HepG2 (cell line): ENCODE measurements at regions not wholly inside any gene's neighbourhood (a gene's known extent, or its start where the extent isn't known, plus 50 kb on each side); places are given as distances from the start of the nearest gene placed in this dataset.

ENCODE experiments used
- ATAC-seq: fragments of 200-7000 bp; cut with Tn5 transposase; 3 replicates; pipeline ENCODE4 v1.9.1; 2020; ENCODE audit warnings: mild to moderate bottlenecking, moderate library complexity
- BruUV-seq: library from RNA; stranded (reverse); fragments of 400-500 nt; replicated peaks from 2 replicates; lab custom pipeline; 2021; lab: Mats Ljungman, UMichigan
- CTCF ChIA-PET: fragments of 300-600 bp; formaldehyde crosslinking; extraction: SDS; loops from one replicate; lab custom pipeline; 2021; ENCODE audit warnings: low total read pairs, inconsistent platforms, low intra/inter-chr PET ratio; lab: Yijun Ruan, JAX
- POLR2A ChIA-PET: fragments of 350-600 bp; sonication (Branson Sonifier 250); formaldehyde crosslinking; loops from one replicate; lab custom pipeline; 2020; ENCODE audit warnings: antibody characterized with exemption, inconsistent platforms; lab: Yijun Ruan, JAX
- DNase-seq: peaks from one replicate; pipeline ENCODE4 v3.0.0-alpha.2; 2015; ENCODE audit warnings: low spot score
- FAIRE-seq: peaks from 3 replicates; lab custom pipeline; 2011; peaks lifted over from hg19 to GRCh38; lab: Jason Lieb, UNC
- H2AFZ ChIP-seq: one replicate; pipeline ENCODE4 v1.6.1; 2011; ENCODE audit warnings: low read length, inconsistent platforms
- H3K27ac ChIP-seq: fragments of 300-600 bp; 3 replicates; pipeline ENCODE4 v1.8.0; 2011; ENCODE audit warnings: mixed run types, mild to moderate bottlenecking, mixed read lengths, low read length, inconsistent platforms; ENCODE audit not compliant: insufficient read depth; ENCODE audit errors: extremely low read length
- H3K27me3 ChIP-seq, 2 experiments: fragments of 200-600 bp in 1 of 2; 2 replicates in 1 of 2; 3 replicates in 1 of 2; pipeline versions ENCODE4 v1.6.0 to v1.8.0; 2011; ENCODE audit warnings: low read length in 2 of 2, mild to moderate bottlenecking in 2 of 2, moderate library complexity in 2 of 2, inconsistent platforms in 1 of 2; ENCODE audit not compliant: insufficient read depth in 2 of 2, control insufficient read depth in 1 of 2
- H3K36me3 ChIP-seq, 2 experiments: fragments of 200-600 bp in 1 of 2; replicated peaks in 1 of 2; 2 replicates in 1 of 2; 3 replicates in 1 of 2; pipeline versions ENCODE4 v1.5.1 to v1.8.0; 2011; ENCODE audit warnings: low read length in 2 of 2, inconsistent platforms in 1 of 2; ENCODE audit not compliant: insufficient read depth in 2 of 2, control insufficient read depth in 1 of 2
- H3K4me1 ChIP-seq: 2 replicates; pipeline ENCODE4 v1.5.1; 2012; ENCODE audit warnings: low read length, inconsistent platforms; ENCODE audit not compliant: insufficient read depth
- H3K4me2 ChIP-seq: 2 replicates; pipeline ENCODE4 v1.6.0; 2011; ENCODE audit warnings: low read depth, low read length, inconsistent platforms
- H3K4me3 ChIP-seq, 3 experiments: fragments of 200-600 bp in 1 of 3; sonication (generic), shearing (Covaris generic) in 1 of 3; replicated peaks in 1 of 3; 2 replicates each; pipeline ENCODE4 v1.5.1; 2011 to 2016; ENCODE audit warnings: low read length in 3 of 3, inconsistent platforms in 2 of 3, low read depth in 2 of 3, mild to moderate bottlenecking in 2 of 3, control low read depth in 1 of 3, mixed read lengths in 1 of 3; ENCODE audit not compliant: insufficient read depth in 1 of 3
- H3K79me2 ChIP-seq: one replicate; pipeline ENCODE4 v1.6.1; 2011; ENCODE audit warnings: low read length, inconsistent platforms; ENCODE audit not compliant: insufficient read depth
- H3K9ac ChIP-seq: 2 replicates; pipeline ENCODE4 v1.6.0; 2011; ENCODE audit warnings: mild to moderate bottlenecking, low read depth, low read length, inconsistent platforms; ENCODE audit not compliant: insufficient read depth
- H3K9me3 ChIP-seq: 2 replicates; pipeline ENCODE4 v1.5.1; 2012; ENCODE audit warnings: mild to moderate bottlenecking, low read length
- H4K20me1 ChIP-seq: 2 replicates; pipeline ENCODE4 v1.6.0; 2011; ENCODE audit warnings: inconsistent platforms, mild to moderate bottlenecking, low read length, moderate library complexity; ENCODE audit not compliant: insufficient read depth
- HNRNPK ChIP-seq: fragments of 200-400 bp; formaldehyde crosslinking; IDR thresholded peaks from 2 replicates; pipeline ENCODE4 v1.6.1; 2018; ENCODE audit warnings: low read length, low read depth, moderate library complexity, mild to moderate bottlenecking; ENCODE audit not compliant: poor library complexity, severe bottlenecking
- KLF12 ChIP-seq: sonication (generic); formaldehyde crosslinking; IDR thresholded peaks from 2 replicates; pipeline ENCODE4 v1.4.0; 2020; ENCODE audit warnings: missing genetic modification reagents, borderline replicate concordance
- MTERF4 ChIP-seq: sonication (generic); formaldehyde crosslinking; IDR thresholded peaks from 2 replicates; pipeline ENCODE4 v1.8.0; 2023; ENCODE audit warnings: mild to moderate bottlenecking, missing genetic modification reagents
- MYC ChIP-seq: sonication (generic); formaldehyde crosslinking; IDR thresholded peaks from 2 replicates; pipeline ENCODE4 v1.9.0; 2021; ENCODE audit warnings: missing genetic modification reagents, borderline replicate concordance
- MYNN ChIP-seq: sonication (generic); formaldehyde crosslinking; IDR thresholded peaks from 2 replicates; pipeline ENCODE4 v1.4.0; 2020; ENCODE audit warnings: mild to moderate bottlenecking, low read depth, missing genetic modification reagents
- NFKB2 ChIP-seq: sonication (generic); formaldehyde crosslinking; IDR thresholded peaks from 2 replicates; pipeline ENCODE4 v1.4.0; 2020; ENCODE audit warnings: missing genetic modification reagents, borderline replicate concordance
- NRL ChIP-seq: sonication (generic); formaldehyde crosslinking; IDR thresholded peaks from 2 replicates; pipeline ENCODE4 v1.5.0; 2020; ENCODE audit warnings: missing genetic modification reagents, mild to moderate bottlenecking, moderate library complexity, borderline replicate concordance
- SMAD1 ChIP-seq: sonication (generic); formaldehyde crosslinking; IDR thresholded peaks from 2 replicates; pipeline ENCODE4 v1.4.0; 2020; ENCODE audit warnings: missing genetic modification reagents, low read depth, mild to moderate bottlenecking, borderline replicate concordance
- STAT5B ChIP-seq: sonication (generic); formaldehyde crosslinking; IDR thresholded peaks from 2 replicates; pipeline ENCODE4 v1.4.0; 2020; ENCODE audit warnings: missing genetic modification reagents
- TRAFD1 ChIP-seq: sonication (generic); formaldehyde crosslinking; IDR thresholded peaks from 2 replicates; pipeline ENCODE4 v1.5.1; 2020; ENCODE audit warnings: missing genetic modification reagents, mild to moderate bottlenecking, borderline replicate concordance
- ZFP36 ChIP-seq: fragments of 150-350 bp; IDR thresholded peaks from 2 replicates; pipeline ENCODE4 v1.6.1; 2018; ENCODE audit warnings: borderline replicate concordance, low read length, low read depth; ENCODE audit not compliant: partially characterized antibody
- ZNF230 ChIP-seq: sonication (generic); formaldehyde crosslinking; IDR thresholded peaks from 2 replicates; pipeline ENCODE4 v1.4.0; 2020; ENCODE audit warnings: mild to moderate bottlenecking, missing genetic modification reagents
- ZNF235 ChIP-seq: sonication (generic); formaldehyde crosslinking; IDR thresholded peaks from 2 replicates; pipeline ENCODE4 v1.8.1; 2023; ENCODE audit warnings: mild to moderate bottlenecking, missing genetic modification reagents, borderline replicate concordance
- ZNF264 ChIP-seq: sonication (generic); formaldehyde crosslinking; IDR thresholded peaks from 2 replicates; pipeline ENCODE4 v1.4.0; 2020; ENCODE audit warnings: missing genetic modification reagents
- ZNF383 ChIP-seq: sonication (generic); formaldehyde crosslinking; IDR thresholded peaks from 2 replicates; pipeline ENCODE4 v1.4.0; 2020; ENCODE audit warnings: missing genetic modification reagents, mild to moderate bottlenecking, borderline replicate concordance
- ZNF543 ChIP-seq: sonication (generic); formaldehyde crosslinking; IDR thresholded peaks from 2 replicates; pipeline ENCODE4 v1.4.0; 2020; ENCODE audit warnings: mild to moderate bottlenecking, missing genetic modification reagents
- ZNF572 ChIP-seq: sonication (generic); formaldehyde crosslinking; IDR thresholded peaks from 2 replicates; pipeline ENCODE4 v1.5.1; 2020; ENCODE audit warnings: mild to moderate bottlenecking, missing genetic modification reagents
- ZNF598 ChIP-seq: sonication (generic); formaldehyde crosslinking; IDR thresholded peaks from 2 replicates; pipeline ENCODE4 v1.5.1; 2020; ENCODE audit warnings: mild to moderate bottlenecking, missing genetic modification reagents, borderline replicate concordance
- ZSCAN22 ChIP-seq: sonication (generic); formaldehyde crosslinking; IDR thresholded peaks from 2 replicates; pipeline ENCODE4 v1.4.0; 2020; ENCODE audit warnings: mild to moderate bottlenecking, missing genetic modification reagents
- WGBS: methylation state at CpG from one replicate; pipeline ENCODE4 v1.1.6; 2017; ENCODE audit warnings: low lambda C conversion rate; 5-methylcytosine and 5-hydroxymethylcytosine counted together
- in situ Hi-C: cut with HindIII; loops from 2 replicates; pipeline ENCODE4 v1.10.0; 2017; ENCODE audit warnings: low pct_unique_long_range_greater_than_20kb; ENCODE audit not compliant: extremely low pct_ligation_motif_present
- intact Hi-C: fragments of 100-400 bp; cut with micrococcal nuclease; formaldehyde crosslinking; loops from one replicate; pipeline ENCODE4 v1.10.0; 2022; ENCODE audit not compliant: unreplicated experiment

GRCh38 chr5:53369681-53370080 is 110.7 kb upstream of the FST start:
- Histone ChIP-seq H3K27me3 (no peaks in the 10 kb centered on the region), H3K27ac (no peak overlapping the region), H3K36me3 (no peaks in the 10 kb centered on the region), H3K9ac (no peak overlapping the region), H3K79me2 (no peaks in the 10 kb centered on the region), H3K4me2 (no peak overlapping the region), H4K20me1 (no peaks in the 10 kb centered on the region), H3K4me3 (no peak overlapping the region), H2AFZ (no peak overlapping the region), H3K9me3 (no peaks in the 10 kb centered on the region), H3K4me1 (no peaks in the 10 kb centered on the region)
- FAIRE-seq: no peak
- ATAC-seq: no peak
- ChIA-PET CTCF (no interaction called here), POLR2A (no interaction called here)
- intact Hi-C loops: no loop called here
- DNase-seq: no peak
- BruUV-seq: no TSS peak
- 34% methylated on average over 3 of the region's 3 CpGs for WGBS
- TF ChIP-seq ZSCAN22: no peak
- no peak for TF ChIP-seq MTERF4 (CRISPR knock-in tag)
- TF ChIP-seq SMAD1 (CRISPR knock-in tag): no peak
- no peak for TF ChIP-seq ZNF543 (CRISPR knock-in tag)
- TF ChIP-seq NRL (CRISPR knock-in tag): no peak
- no peak for TF ChIP-seq MYNN (CRISPR knock-in tag)
- TF ChIP-seq STAT5B: no peak
- TF ChIP-seq ZFP36: no peak
- no peak for TF ChIP-seq ZNF230 (CRISPR knock-in tag)
- no peak for TF ChIP-seq ZNF383 (CRISPR knock-in tag)
- TF ChIP-seq MYC (CRISPR knock-in tag): no peak
- TF ChIP-seq ZNF235: no peak
- no peak for TF ChIP-seq TRAFD1
- TF ChIP-seq ZNF598 (CRISPR knock-in tag): no peak
- no peak for TF ChIP-seq HNRNPK
- TF ChIP-seq KLF12: no peak
- no peak for TF ChIP-seq NFKB2 (CRISPR knock-in tag)
- no peak for TF ChIP-seq ZNF572 (CRISPR knock-in tag)
- no peak for TF ChIP-seq ZNF264
- in situ Hi-C loops: no loop called here
